SU-DHL-6 (cell line): ENCODE measurements at regions not wholly inside any gene's neighbourhood (a gene's known extent, or its start where the extent isn't known, plus 50 kb on each side); places are given as distances from the start of the nearest gene placed in this dataset.

Source experiments
- EZH2phosphoT487 ChIP-seq: fragments of 200-600 bp; sonication (generic), shearing (Covaris generic); conservative IDR thresholded peaks from 2 replicates; pipeline ENCODE4 v1.6.1; 2018; ENCODE audit warnings: mild to moderate bottlenecking, antibody characterized with exemption, low read length, moderate library complexity, mixed read lengths
- TF ChIP-seq, protein P1 (sequence below): fragments of 200-600 bp; sonication (generic); IDR thresholded peaks from one replicate; pipeline ENCODE4 v1.5.1; 2017; ENCODE audit warnings: antibody characterized with exemption, mild to moderate bottlenecking, low read length, moderate library complexity; ENCODE audit not compliant: insufficient read depth, poor library complexity, severe bottlenecking

DNA sequence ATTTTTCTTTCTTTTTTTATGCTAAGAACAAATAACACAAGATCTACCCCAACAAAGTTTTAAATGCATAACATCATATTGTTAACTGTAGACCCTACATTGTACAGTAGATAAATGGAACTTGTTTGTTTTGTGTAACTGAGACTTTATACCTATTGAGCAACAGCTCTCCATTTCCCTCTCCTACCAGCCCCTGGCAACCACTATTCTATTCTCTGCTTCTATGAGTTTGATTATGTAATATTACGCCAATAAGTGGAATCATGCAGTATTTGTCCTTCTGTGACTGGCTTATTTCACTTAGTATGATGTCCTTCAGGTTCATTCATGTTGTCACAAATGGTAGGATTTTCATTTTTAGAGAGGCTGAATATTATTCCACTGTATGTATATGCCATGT lies 308.2 kb upstream of the PRR16 start:
- TF ChIP-seq, protein P1, sequence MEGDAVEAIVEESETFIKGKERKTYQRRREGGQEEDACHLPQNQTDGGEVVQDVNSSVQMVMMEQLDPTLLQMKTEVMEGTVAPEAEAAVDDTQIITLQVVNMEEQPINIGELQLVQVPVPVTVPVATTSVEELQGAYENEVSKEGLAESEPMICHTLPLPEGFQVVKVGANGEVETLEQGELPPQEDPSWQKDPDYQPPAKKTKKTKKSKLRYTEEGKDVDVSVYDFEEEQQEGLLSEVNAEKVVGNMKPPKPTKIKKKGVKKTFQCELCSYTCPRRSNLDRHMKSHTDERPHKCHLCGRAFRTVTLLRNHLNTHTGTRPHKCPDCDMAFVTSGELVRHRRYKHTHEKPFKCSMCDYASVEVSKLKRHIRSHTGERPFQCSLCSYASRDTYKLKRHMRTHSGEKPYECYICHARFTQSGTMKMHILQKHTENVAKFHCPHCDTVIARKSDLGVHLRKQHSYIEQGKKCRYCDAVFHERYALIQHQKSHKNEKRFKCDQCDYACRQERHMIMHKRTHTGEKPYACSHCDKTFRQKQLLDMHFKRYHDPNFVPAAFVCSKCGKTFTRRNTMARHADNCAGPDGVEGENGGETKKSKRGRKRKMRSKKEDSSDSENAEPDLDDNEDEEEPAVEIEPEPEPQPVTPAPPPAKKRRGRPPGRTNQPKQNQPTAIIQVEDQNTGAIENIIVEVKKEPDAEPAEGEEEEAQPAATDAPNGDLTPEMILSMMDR: no peak
- no peak for TF ChIP-seq EZH2phosphoT487
